GM19239 (cell line): ENCODE measurements at regions not wholly inside any gene's neighbourhood (a gene's known extent, or its start where the extent isn't known, plus 50 kb on each side); places are given as distances from the start of the nearest gene placed in this dataset.

Experiments used
- DNase-seq: peaks from one replicate; pipeline ENCODE4 v3.0.0; 2011; ENCODE audit warnings: low spot score; ENCODE audit not compliant: insufficient read length
- FAIRE-seq: peaks from 2 replicates; lab custom pipeline; 2011; peaks lifted over from hg19 to GRCh38; lab: Jason Lieb, UNC

- no peak for DNase-seq
- FAIRE-seq, result no peak
These were observed 59.7 kb downstream of the GPX5 start for GRCh38 chr6:28585335-28585734.

GRCh38 chr6:28586324-28586723 is 60.6 kb downstream of the GPX5 start:
- DNase-seq (no peak), FAIRE-seq (no peak)

GRCh38 chr6:28586962-28587745 is 61.5 kb downstream of the GPX5 start:
- FAIRE-seq (peak; percentile 73), DNase-seq (peak; percentile 48)

- no peak for FAIRE-seq
- DNase-seq, result no peak
These were observed 62.0 kb downstream of the GPX5 start for GRCh38 chr6:28587746-28588075.

- no peak for FAIRE-seq
These were observed 63.0 kb downstream of the GPX5 start for GRCh38 chr6:28588666-28589065.

GRCh38 chr6:28589234-28589956 is 63.7 kb downstream of the GPX5 start:
- no peak for DNase-seq
- FAIRE-seq, result peak; percentile 79

More at GRCh38 chr6:28588666-28589065, 63.0 kb downstream of the GPX5 start:
- DNase-seq, result no peak

GRCh38 chr6:28589957-28590349 is 64.3 kb downstream of the GPX5 start:
- no peak for DNase-seq

GRCh38 chr6:28597217-28597835 is 71.6 kb downstream of the GPX5 start:
- FAIRE-seq (no peak), DNase-seq (no peak)

More at GRCh38 chr6:28589957-28590349, 64.3 kb downstream of the GPX5 start:
- FAIRE-seq, result no peak

- DNase-seq (no peak), FAIRE-seq (peak; percentile 54)
These were observed 72.4 kb downstream of the GPX5 start for GRCh38 chr6:28597924-28598722.

GRCh38 chr6:28598757-28599686 is 73.3 kb downstream of the GPX5 start:
- no peak for DNase-seq

GRCh38 chr6:28600245-28600644 is 74.6 kb downstream of the GPX5 start:
- FAIRE-seq, result no peak
- DNase-seq, result no peak

More at GRCh38 chr6:28598757-28599686, 73.3 kb downstream of the GPX5 start:
- no peak for FAIRE-seq

GRCh38 chr6:28603891-28604290 is 78.2 kb downstream of the GPX5 start:
- DNase-seq (no peak), FAIRE-seq (no peak)

GRCh38 chr6:28606424-28607391 is 81.0 kb downstream of the GPX5 start:
- DNase-seq, result peak; percentile 40
- FAIRE-seq, result peak; percentile 84

- DNase-seq, result no peak
- FAIRE-seq, result no peak
These were observed 82.3 kb downstream of the GPX5 start for GRCh38 chr6:28607990-28608389.

GRCh38 chr6:28609672-28610071 is 84.0 kb downstream of the GPX5 start:
- FAIRE-seq (no peak), DNase-seq (no peak)

GRCh38 chr6:28615616-28615954 is 89.9 kb downstream of the GPX5 start:
- DNase-seq (no peak), FAIRE-seq (no peak)

- DNase-seq (no peak), FAIRE-seq (no peak)
These were observed 90.5 kb downstream of the GPX5 start for GRCh38 chr6:28615955-28616747.
